B cell (primary cell): ENCODE measurements at regions not wholly inside any gene's neighbourhood (a gene's known extent, or its start where the extent isn't known, plus 50 kb on each side); places are given as distances from the start of the nearest gene placed in this dataset.

Experiments
- ATAC-seq: fragments of 200-7000 bp; cut with Tn5 transposase; one replicate; pipeline ENCODE4 v1.10.0; 2021; ENCODE audit warnings: low read depth, mild to moderate bottlenecking, moderate number of reproducible peaks, moderate library complexity
- CTCF ChIA-PET: fragments of 350-600 bp; sonication (Branson Sonifier 250); formaldehyde crosslinking; loops from one replicate; lab custom pipeline; 2021; ENCODE audit warnings: antibody characterized with exemption, inconsistent platforms; lab: Charles Lee
- POLR2A ChIA-PET: fragments of 350-600 bp; sonication (Branson Sonifier 250); formaldehyde crosslinking; loops from one replicate; lab custom pipeline; 2021; ENCODE audit warnings: antibody characterized with exemption; lab: Charles Lee
- DNase-seq: peaks from one replicate; pipeline ENCODE4 v3.0.0; 2013
- H2AFZ ChIP-seq: 2 replicates; pipeline ENCODE4 v1.6.1; 2012; ENCODE audit warnings: mild to moderate bottlenecking, low read depth, low read length; ENCODE audit not compliant: insufficient read depth, poor library complexity, severe bottlenecking
- H3K27ac ChIP-seq, 2 donors: 1 replicate in 1 of 2; 2 replicates in 1 of 2; pipeline ENCODE4 v1.5.1; 2012 to 2013; ENCODE audit warnings: low read length in 2 of 2, mild to moderate bottlenecking in 2 of 2, moderate library complexity in 1 of 2
- H3K27me3 ChIP-seq, 4 experiments: fragments of 200-600 bp in 1 of 4; sonication (generic) in 1 of 4; replicated peaks in 1 of 4; 1 replicate in 2 of 4; 2 replicates in 2 of 4; pipeline versions ENCODE4 v1.6.1 to v1.7.0; 2013 to 2016; ENCODE audit warnings: low read length in 3 of 4, mild to moderate bottlenecking in 2 of 4, mixed read lengths in 1 of 4, moderate library complexity in 1 of 4; ENCODE audit not compliant: insufficient read depth in 4 of 4, control insufficient read depth in 3 of 4; ENCODE audit errors: control extremely low read depth in 1 of 4
- H3K36me3 ChIP-seq, 2 experiments: replicated peaks in 1 of 2; 1 replicate in 1 of 2; 2 replicates in 1 of 2; pipeline versions ENCODE4 v1.6.1 to v1.7.1; 2013; ENCODE audit warnings: low read length in 1 of 2; ENCODE audit not compliant: insufficient read depth in 2 of 2, control insufficient read depth in 1 of 2; ENCODE audit errors: control extremely low read depth in 1 of 2, extremely low read depth in 1 of 2
- H3K4me1 ChIP-seq, 2 donors: fragments of 200-600 bp in 1 of 2; sonication (generic) in 1 of 2; 1 replicate in 1 of 2; 2 replicates in 1 of 2; pipeline versions ENCODE4 v1.5.1 to v1.6.1; 2013 to 2017; ENCODE audit warnings: low read length in 2 of 2; ENCODE audit not compliant: control insufficient read depth in 2 of 2, insufficient read depth in 2 of 2
- H3K4me2 ChIP-seq: replicated peaks from 2 replicates; pipeline ENCODE3; 2012; ENCODE audit warnings: mild to moderate bottlenecking, low read depth, low read length; ENCODE audit not compliant: poor library complexity, severe bottlenecking
- H3K4me3 ChIP-seq, 5 experiments: fragments of 200-600 bp in 1 of 5; sonication (generic) in 1 of 5; 1 replicate in 3 of 5; 2 replicates in 2 of 5; pipeline versions ENCODE4 v1.5.1 to v1.7.0; 2011 to 2016; ENCODE audit warnings: low read length in 4 of 5, mild to moderate bottlenecking in 4 of 5, low read depth in 2 of 5, control low read depth in 1 of 5, moderate library complexity in 1 of 5; ENCODE audit not compliant: insufficient read depth in 1 of 5; ENCODE audit errors: control extremely low read depth in 1 of 5, extremely low read depth in 1 of 5
- H3K79me2 ChIP-seq: fragments of 200-600 bp; sonication (generic); one replicate; pipeline ENCODE4 v1.6.0; 2016; ENCODE audit warnings: low read length; ENCODE audit not compliant: control insufficient read depth, insufficient read depth
- H3K9ac ChIP-seq: fragments of 200-600 bp; sonication (generic); 2 replicates; pipeline ENCODE4 v1.6.1; 2017; ENCODE audit warnings: mild to moderate bottlenecking, low read length, moderate library complexity
- H3K9me3 ChIP-seq, 3 donors: one replicate each; pipeline versions ENCODE4 v1.6.1 to v1.7.1; 2013; ENCODE audit warnings: low read length in 2 of 3; ENCODE audit not compliant: control insufficient read depth in 2 of 3, insufficient read depth in 1 of 3; ENCODE audit errors: control extremely low read depth in 1 of 3
- H4K20me1 ChIP-seq: 2 replicates; pipeline ENCODE4 v1.6.0; 2012; ENCODE audit warnings: mild to moderate bottlenecking, low read length; ENCODE audit not compliant: insufficient read depth, control insufficient read depth, poor library complexity, severe bottlenecking
- H3K27ac Mint-ChIP-seq: one replicate; pipeline ENCODE4 v1.8.0; 2021; ENCODE audit warnings: mixed read lengths
- H3K27me3 Mint-ChIP-seq: one replicate; pipeline ENCODE4 v1.8.0; 2021; ENCODE audit warnings: mixed read lengths
- H3K4me1 Mint-ChIP-seq: one replicate; pipeline ENCODE4 v1.8.0; 2021; ENCODE audit warnings: mixed read lengths
- H3K4me3 Mint-ChIP-seq: one replicate; pipeline ENCODE4 v1.8.0; 2021; ENCODE audit warnings: mixed read lengths
- H3K9me3 Mint-ChIP-seq: one replicate; pipeline ENCODE4 v1.8.0; 2022; ENCODE audit warnings: mixed read lengths; ENCODE audit not compliant: insufficient read depth
- CTCF ChIP-seq: fragments of 200-600 bp; IDR thresholded peaks from one replicate; pipeline ENCODE4 v1.8.0; 2022; ENCODE audit warnings: antibody characterized with exemption, mild to moderate bottlenecking
- EZH2 ChIP-seq: IDR thresholded peaks from 2 replicates; pipeline ENCODE4 v1.6.1; 2012; ENCODE audit warnings: borderline replicate concordance, low read depth, mild to moderate bottlenecking, moderate library complexity, low read length; ENCODE audit not compliant: insufficient read depth, poor library complexity, severe bottlenecking
- WGBS: methylation state at CpG from one replicate; pipeline ENCODE4 v1.1.5; 2013; ENCODE audit warnings: missing lambda C conversion rate; ENCODE audit not compliant: insufficient coverage; 5-methylcytosine and 5-hydroxymethylcytosine counted together
- intact Hi-C: fragments of 100-400 bp; cut with micrococcal nuclease; formaldehyde crosslinking; loops from one replicate; pipeline ENCODE4 v1.10.0; 2022

DNA sequence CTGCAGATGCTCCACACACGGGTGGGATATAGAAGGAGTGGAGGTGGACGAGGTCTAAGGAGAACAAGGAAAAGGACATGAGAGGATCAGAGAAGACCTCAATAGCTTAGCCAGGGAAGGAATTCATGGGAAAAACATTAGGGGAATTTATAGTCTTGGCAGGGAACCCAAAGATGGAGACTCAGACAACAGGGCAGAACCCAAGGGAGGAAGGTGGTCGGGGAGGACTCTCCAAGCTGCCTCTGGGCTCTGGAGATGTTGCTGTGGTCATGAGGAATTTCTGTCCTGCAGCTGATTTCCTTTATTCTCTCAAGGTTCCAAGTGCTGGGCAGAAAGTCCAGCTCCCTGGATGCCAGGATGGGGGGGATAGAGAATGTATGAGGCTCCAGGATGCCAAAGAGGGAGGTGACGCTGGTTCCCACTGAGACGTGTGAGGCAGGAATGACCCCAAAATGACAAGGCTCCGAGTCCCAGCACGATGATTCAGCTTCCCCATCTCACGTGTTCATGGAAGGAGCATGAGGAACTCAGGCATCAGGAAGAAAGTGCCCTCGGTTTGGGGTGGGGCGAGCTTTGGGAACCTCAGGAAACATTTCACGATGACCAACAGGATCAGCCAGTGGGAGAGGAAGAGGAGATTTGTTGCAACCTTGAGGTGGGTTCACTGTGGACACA is 57.0 kb upstream of the PPP2R3B start:
- ChIA-PET CTCF (no interaction called here), POLR2A (no interaction called here)
- H3K4me1 Mint-ChIP-seq, result no peaks in the 10 kb centered on the region
- intact Hi-C loops, result no loop called here
- peaks cover 7% of the 10 kb centered on the region for H3K9me3 Mint-ChIP-seq
- Histone ChIP-seq H3K9ac (no peak overlapping the region), H3K27me3 (no peaks in the 10 kb centered on the region), H3K4me1 (no peaks in the 10 kb centered on the region), H3K36me3 (no peaks in the 10 kb centered on the region), H2AFZ (no peak overlapping the region), H3K4me3 (no peak overlapping the region), H3K27ac (no peak overlapping the region), H3K9me3 (peaks cover 0 to 9% (median 0%) of the 10 kb centered on the region in 3 donors), H4K20me1 (no peaks in the 10 kb centered on the region), H3K4me2 (no peak overlapping the region), H3K79me2 (no peaks in the 10 kb centered on the region)
- no peak overlapping the region for H3K4me3 Mint-ChIP-seq
- TF ChIP-seq CTCF (no peak), EZH2 (no peak)
- H3K27me3 Mint-ChIP-seq, result no peaks in the 10 kb centered on the region
- 70% methylated on average over 11 of the region's 11 CpGs for WGBS
- DNase-seq (no peak), ATAC-seq (no peak)
- H3K27ac Mint-ChIP-seq, result no peak overlapping the region

- intact Hi-C loops, result no loop called here
- H3K4me3 ChIP-seq, result no peak overlapping the region
- CTCF ChIA-PET, result no interaction called here
Measured at GRCh38 chrX:444305-444704, 57.6 kb upstream of the PPP2R3B start.

More at GRCh38 chrX:444305-444704, 57.6 kb upstream of the PPP2R3B start:
- TF ChIP-seq CTCF, result no peak
- no peak for TF ChIP-seq EZH2
- H3K4me1 Mint-ChIP-seq, result no peaks in the 10 kb centered on the region
- H3K27me3 Mint-ChIP-seq, result no peaks in the 10 kb centered on the region
- H3K4me3 Mint-ChIP-seq, result no peak overlapping the region
- no peak for ATAC-seq
- H3K27ac ChIP-seq, result no peak overlapping the region
- H3K4me2 ChIP-seq, result no peak overlapping the region
- H4K20me1 ChIP-seq, result no peaks in the 10 kb centered on the region
- H3K9me3 ChIP-seq, result peaks cover 0 to 9% (median 0%) of the 10 kb centered on the region in 3 donors
- H3K4me1 ChIP-seq, result no peaks in the 10 kb centered on the region
- no peak overlapping the region for H3K27ac Mint-ChIP-seq
- H3K27me3 ChIP-seq, result no peaks in the 10 kb centered on the region
- H3K9ac ChIP-seq, result no peak overlapping the region
- no peak overlapping the region for H2AFZ ChIP-seq
- POLR2A ChIA-PET, result no interaction called here
- H3K36me3 ChIP-seq, result no peaks in the 10 kb centered on the region
- WGBS, result 80% methylated on average over 3 of the region's 5 CpGs
- H3K9me3 Mint-ChIP-seq, result peaks cover 7% of the 10 kb centered on the region
- no peaks in the 10 kb centered on the region for H3K79me2 ChIP-seq
- no peak for DNase-seq
